Prostate gland (tissue), 2 donors: ENCODE measurements at regions not wholly inside any gene's neighbourhood (a gene's known extent, or its start where the extent isn't known, plus 50 kb on each side); places are given as distances from the start of the nearest gene placed in this dataset.

Experiments
- DNase-seq: peaks from one replicate; pipeline ENCODE4 v3.0.0-alpha.2; 2019; ENCODE audit warnings: low spot score
- H3K27ac ChIP-seq, 2 donors: fragments of 200-600 bp; sonication (generic); 2 replicates each; pipeline ENCODE4 v1.5.1; 2017 to 2019
- H3K27me3 ChIP-seq: fragments of 200-600 bp; sonication (generic); replicated peaks from 2 replicates; pipeline ENCODE4 v1.5.1; 2019; ENCODE audit not compliant: insufficient read depth
- H3K36me3 ChIP-seq, 2 donors: fragments of 200-600 bp; sonication (generic); 1 replicate in 1 of 2; 2 replicates in 1 of 2; pipeline versions ENCODE4 v1.5.1 to v1.8.1; 2017 to 2019
- H3K4me1 ChIP-seq: fragments of 200-600 bp; sonication (generic); replicated peaks from 2 replicates; pipeline ENCODE4 v1.5.1; 2019
- H3K4me3 ChIP-seq, 2 donors: fragments of 200-600 bp; sonication (generic); 2 replicates each; pipeline ENCODE4 v1.5.1; 2017 to 2019
- H3K9me3 ChIP-seq: fragments of 200-600 bp; sonication (generic); 2 replicates; pipeline ENCODE4 v1.5.1; 2017
- CTCF ChIP-seq, 4 experiments: fragments of 200-600 bp in 2 of 4; fragments of 450-650 bp in 2 of 4; sonication (generic) in 2 of 4; IDR thresholded peaks; 1 replicate in 3 of 4; 2 replicates in 1 of 4; pipeline ENCODE4 v1.5.1; 2016 to 2019; ENCODE audit warnings: antibody characterized with exemption in 4 of 4, mild to moderate bottlenecking in 2 of 4, moderate library complexity in 2 of 4
- POLR2A ChIP-seq: fragments of 450-650 bp; IDR thresholded peaks from one replicate; pipeline ENCODE4 v1.6.1; 2016; ENCODE audit warnings: antibody characterized with exemption, mild to moderate bottlenecking
- POLR2AphosphoS5 ChIP-seq: sonication (generic); formaldehyde crosslinking; IDR thresholded peaks from one replicate; pipeline ENCODE4 v1.6.1; 2017; ENCODE audit warnings: antibody characterized with exemption
- WGBS: methylation state at CpG from one replicate; pipeline ENCODE4 v1.1.5; 2018; 5-methylcytosine and 5-hydroxymethylcytosine counted together
- intact Hi-C: fragments of 100-400 bp; cut with DNase I; formaldehyde crosslinking; loops from one replicate; pipeline ENCODE4 v1.14.2; 2022

- Histone ChIP-seq H3K4me3 (no peak overlapping the region), H3K27me3 (no peaks in the 10 kb centered on the region), H3K36me3 (no peaks in the 10 kb centered on the region), H3K27ac (no peak overlapping the region), H3K9me3 (no peaks in the 10 kb centered on the region), H3K4me1 (no peaks in the 10 kb centered on the region)
- WGBS = 96% methylated on average over 6 of the region's 6 CpGs
- intact Hi-C loops = no loop called here
- TF ChIP-seq POLR2A (no peak), CTCF (IDR thresholded peaks at IDR 0.05) (no peak), POLR2AphosphoS5 (no peak)
- DNase-seq = no peak
These were observed 357.1 kb downstream of the KLF12 start for GRCh38 chr13:73777134-73777533.

GRCh38 chr13:73776151-73776785 is 357.9 kb downstream of the KLF12 start:
- Histone ChIP-seq H3K4me3 (no peak overlapping the region), H3K36me3 (no peaks in the 10 kb centered on the region), H3K4me1 (no peaks in the 10 kb centered on the region), H3K27ac (no peak overlapping the region), H3K9me3 (no peaks in the 10 kb centered on the region), H3K27me3 (no peaks in the 10 kb centered on the region)
- TF ChIP-seq POLR2AphosphoS5 (no peak), POLR2A (no peak), CTCF (IDR thresholded peaks at IDR 0.05) (no peak)
- no peak for DNase-seq
- WGBS = 36% methylated on average over 3 of the region's 3 CpGs
- intact Hi-C loops = no loop called here

- intact Hi-C loops = no loop called here
- 76% methylated on average over 3 of the region's 3 CpGs for WGBS
- Histone ChIP-seq H3K9me3 (no peaks in the 10 kb centered on the region), H3K27ac (no peak overlapping the region), H3K4me1 (no peaks in the 10 kb centered on the region), H3K36me3 (no peaks in the 10 kb centered on the region), H3K27me3 (no peaks in the 10 kb centered on the region), H3K4me3 (no peak overlapping the region)
- DNase-seq = no peak
- TF ChIP-seq CTCF (IDR thresholded peaks at IDR 0.05) (no peak), POLR2A (no peak), POLR2AphosphoS5 (no peak)
These were observed 361.0 kb downstream of the KLF12 start for GRCh38 chr13:73773168-73773549.

- no peaks in the 10 kb centered on the region for H3K27me3 ChIP-seq
- intact Hi-C loops = no loop called here
- H3K36me3 ChIP-seq = no peaks in the 10 kb centered on the region
- no peak for DNase-seq
- WGBS = 69% methylated on average over 8 of the region's 8 CpGs
- no peaks in the 10 kb centered on the region for H3K9me3 ChIP-seq
- H3K4me1 ChIP-seq = no peaks in the 10 kb centered on the region
- H3K27ac ChIP-seq = no peak overlapping the region
- no peak overlapping the region for H3K4me3 ChIP-seq
- TF ChIP-seq POLR2A = no peak
- TF ChIP-seq POLR2AphosphoS5 = no peak
- no peak for TF ChIP-seq CTCF (IDR thresholded peaks at IDR 0.05)
These were observed 361.6 kb downstream of the KLF12 start for GRCh38 chr13:73772449-73773167.
